Hepatocyte (in vitro differentiated cells): ENCODE measurements at regions not wholly inside any gene's neighbourhood (a gene's known extent, or its start where the extent isn't known, plus 50 kb on each side); places are given as distances from the start of the nearest gene placed in this dataset.

Experiments used
- CTCF ChIP-seq: fragments of 200-600 bp; sonication (generic); IDR thresholded peaks from 2 replicates; pipeline ENCODE4 v1.5.1; 2016; ENCODE audit warnings: antibody characterized with exemption, mild to moderate bottlenecking; ENCODE audit not compliant: poor library complexity
- EZH2 ChIP-seq: fragments of 200-600 bp; sonication (generic); IDR thresholded peaks from 2 replicates; pipeline ENCODE4 v1.6.1; 2016; ENCODE audit warnings: antibody characterized with exemption, mild to moderate bottlenecking, borderline replicate concordance

GRCh38 chr9:29850664-29851063, 2277.4 kb upstream of the C9orf72 start:
- TF ChIP-seq CTCF (no peak), EZH2 (no peak)
